H1 (cell line): ENCODE measurements at regions not wholly inside any gene's neighbourhood (a gene's known extent, or its start where the extent isn't known, plus 50 kb on each side); places are given as distances from the start of the nearest gene placed in this dataset. TPM values are rescaled to one million over a fixed set of nuclear protein-coding genes. Genes with fewer than 3 reads are reported as not detected.

Source experiments
- microRNA-seq, 2 experiments: library from miRNA; unstranded; fragments of <30 nt; microRNA quantifications; one replicate each; pipeline versions ENCODE4 to v1.2.0, GENCODE V29; 2016 to 2020; ENCODE audit warnings: borderline microRNAs expressed in 2 of 2, borderline number of aligned reads in 2 of 2, borderline replicate concordance in 1 of 2
- small RNA-seq: library from polyadenylated mRNA; stranded (forward); fragments of <200 nt; extraction: miRNeasy Mini kit (QIAGEN cat#:217004); gene quantifications from one replicate; pipeline ENCODE3, GENCODE V24; 2013; ENCODE audit not compliant: insufficient read depth

Small RNA genes lying in the stretch of these regions (microRNA-seq; reads per million reads assigned to microRNA genes)
- 0 reads per million in 2 experiments for gene MIR1302-6

Small RNA genes lying in the stretch of these regions (small RNA-seq; reads per million reads assigned to genes)
- gene MIR1302-6, result not detected
